ENCODE measurements at regions not wholly inside any gene's neighbourhood (a gene's known extent, or its start where the extent isn't known, plus 50 kb on each side); places are given as distances from the start of the nearest gene placed in this dataset.

GRCh38 chr5:23318960-23319359 lies 188.4 kb upstream of the PRDM9 start:
- TF ChIP-seq CTCF (conservative IDR thresholded peaks at IDR 0.05), result no peak
- TF ChIP-seq ZFX (IDR thresholded peaks at IDR 0.05), result no peak
